Gastrocnemius medialis (tissue), 4 donors: ENCODE measurements at regions not wholly inside any gene's neighbourhood (a gene's known extent, or its start where the extent isn't known, plus 50 kb on each side); places are given as distances from the start of the nearest gene placed in this dataset.

ENCODE experiments used
- CTCF ChIP-seq, 5 experiments: fragments of 450-650 bp in 3 of 5; fragments of 200-600 bp in 2 of 5; sonication (generic) in 2 of 5; IDR thresholded peaks in 4 of 5; conservative IDR thresholded peaks in 1 of 5; 1 replicate in 4 of 5; 2 replicates in 1 of 5; pipeline ENCODE4 v1.5.1; 2016 to 2019; ENCODE audit warnings: antibody characterized with exemption in 5 of 5, mild to moderate bottlenecking in 3 of 5, moderate library complexity in 3 of 5
- POLR2A ChIP-seq, 2 donors: fragments of 450-650 bp; IDR thresholded peaks; one replicate each; pipeline ENCODE4 v1.6.1; 2017; ENCODE audit warnings: antibody characterized with exemption in 2 of 2, mild to moderate bottlenecking in 2 of 2, moderate library complexity in 2 of 2

GRCh38 chr10:28370107-28370835 is 67.4 kb upstream of the MPP7 start:
- TF ChIP-seq CTCF (IDR thresholded peaks at IDR 0.05 in 4 of 5, conservative IDR thresholded peaks at IDR 0.05 in 1 of 5) (no peak), POLR2A (IDR thresholded peaks at IDR 0.05) (no peak)
